GM18517 (cell line): ENCODE measurements at regions not wholly inside any gene's neighbourhood (a gene's known extent, or its start where the extent isn't known, plus 50 kb on each side); places are given as distances from the start of the nearest gene placed in this dataset.

ENCODE experiments used
- ATAC-seq: cut with Tn5 transposase; IDR thresholded peaks from one replicate; pipeline ENCODE4 v1.9.1; 2021; ENCODE audit warnings: mild to moderate bottlenecking, moderate library complexity; ENCODE audit not compliant: unreplicated experiment

DNA sequence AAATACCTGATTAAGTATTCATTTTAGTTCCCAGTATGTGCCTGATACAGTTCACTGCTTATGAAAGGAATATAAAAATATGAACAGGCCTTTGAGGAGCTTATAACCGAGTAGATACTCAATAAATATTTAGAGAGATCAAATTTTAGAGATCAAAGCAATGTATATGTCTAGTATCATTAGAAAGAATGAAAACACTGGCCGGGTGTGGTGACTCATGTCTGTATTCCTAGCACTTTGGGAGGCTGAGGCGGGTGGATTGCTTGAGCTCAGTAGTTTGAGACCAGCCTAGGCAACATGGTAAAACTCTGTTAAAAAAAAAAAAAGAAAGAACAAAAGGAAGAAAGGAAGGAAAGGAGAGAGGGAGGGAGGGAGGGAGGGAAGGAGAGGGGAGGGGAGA lies 113.2 kb upstream of the EEA1 start:
- ATAC-seq, result no peak

GRCh38 chr12:93042684-93043083 lies 113.6 kb upstream of the EEA1 start:
- ATAC-seq, result no peak

DNA sequence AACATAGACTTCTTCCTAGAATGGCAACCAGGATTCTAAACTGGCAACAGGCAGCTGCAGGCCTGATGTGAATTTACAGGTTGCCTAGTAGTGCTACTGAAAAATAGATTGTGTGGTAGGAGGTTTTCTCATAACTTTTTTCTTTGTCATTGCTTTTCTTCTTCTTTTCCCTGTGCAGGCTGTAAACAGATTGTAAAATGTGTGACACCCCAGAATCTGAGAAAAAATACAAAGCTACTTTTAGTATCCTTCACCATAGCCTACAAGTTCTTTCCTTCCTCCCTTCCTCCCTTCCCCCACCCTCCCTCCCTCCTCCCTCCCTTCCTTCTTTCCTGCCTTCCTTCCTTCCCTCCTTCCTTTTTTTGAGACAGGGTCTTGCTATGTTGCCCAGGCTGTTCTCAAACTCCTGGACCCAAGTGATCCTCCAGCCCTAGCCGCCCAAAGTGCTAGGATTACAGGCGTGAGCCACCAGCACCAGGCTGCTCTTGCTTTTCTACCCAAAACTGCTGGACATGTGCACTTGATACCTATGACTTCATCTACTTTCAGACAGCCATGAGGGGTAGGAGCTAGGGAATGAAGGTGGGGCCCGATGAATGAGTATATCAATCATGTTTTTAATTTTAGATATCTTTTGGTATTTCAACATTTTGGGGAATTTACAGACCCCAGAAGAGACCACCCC lies 114.2 kb upstream of the EEA1 start:
- no peak for ATAC-seq

DNA sequence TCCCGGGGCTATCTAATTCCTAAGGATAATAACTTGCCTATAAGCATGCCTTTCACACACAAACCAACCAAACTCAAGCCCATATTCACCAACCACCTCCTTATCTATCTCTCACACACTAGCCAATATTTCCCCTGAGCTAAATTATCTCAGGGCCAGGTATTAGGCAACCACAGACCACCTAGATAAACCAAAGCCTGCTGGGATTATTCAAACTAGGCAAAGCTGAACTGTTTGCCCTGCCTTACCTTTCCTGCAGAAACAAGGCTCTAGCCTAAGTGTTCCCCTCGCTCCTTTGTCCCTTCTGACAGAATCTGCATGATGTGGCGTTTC lies 114.7 kb upstream of the EEA1 start:
- no peak for ATAC-seq

DNA sequence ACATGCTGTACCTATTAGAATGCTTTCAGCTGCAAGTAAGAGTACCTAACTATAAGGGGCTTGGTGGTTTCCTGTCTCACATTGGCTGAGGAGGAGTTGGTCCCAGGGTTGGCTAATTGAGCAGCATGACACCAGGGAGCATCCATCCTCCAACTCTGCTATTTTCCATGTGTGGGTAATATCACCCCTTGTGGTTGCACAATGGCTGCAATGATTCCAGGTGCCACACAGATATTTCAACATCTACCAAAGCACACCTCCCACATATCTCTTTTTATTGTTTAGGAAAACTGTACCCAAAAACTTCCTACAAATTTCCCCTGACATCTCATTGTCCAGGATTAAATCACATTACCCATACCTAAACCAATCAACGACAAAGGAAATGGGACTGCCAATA lies 118.0 kb upstream of the EEA1 start:
- no peak for ATAC-seq

DNA sequence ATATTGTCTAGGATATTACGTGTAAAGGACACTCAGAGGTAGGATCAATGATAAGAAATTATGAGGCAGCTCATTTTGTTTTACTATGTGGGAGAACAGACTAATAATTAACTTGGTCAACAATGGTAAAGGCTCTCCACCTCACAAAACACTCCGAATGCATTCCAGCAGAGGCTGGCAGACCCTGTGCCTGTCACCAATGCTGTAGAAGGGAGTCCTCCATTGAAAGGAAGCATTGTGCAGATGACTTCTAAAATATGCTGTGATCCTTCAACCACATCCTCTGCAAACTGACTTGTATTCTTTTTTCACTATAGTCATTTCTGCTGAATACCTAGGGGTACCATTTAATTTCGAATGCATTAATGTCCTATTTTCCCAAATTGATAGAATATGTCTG lies 119.6 kb upstream of the EEA1 start:
- no peak for ATAC-seq

- ATAC-seq, result no peak
Measured at GRCh38 chr12:93050026-93050747, 121.1 kb upstream of the EEA1 start.

DNA sequence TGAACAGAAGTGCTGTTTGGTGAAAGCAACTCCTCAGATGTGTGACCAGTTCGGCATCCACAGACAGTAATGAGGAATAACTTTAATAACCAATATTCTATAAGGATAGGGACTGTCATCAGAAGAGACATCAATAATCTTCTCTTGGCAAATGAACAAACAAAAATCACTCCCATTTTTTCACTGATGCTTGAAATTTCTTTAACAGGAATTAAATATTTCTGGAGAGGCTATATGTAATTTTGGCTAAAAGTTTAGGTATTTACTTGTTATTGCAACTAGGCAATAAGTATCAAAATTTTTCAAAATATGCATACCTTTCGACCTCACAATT lies 121.6 kb upstream of the EEA1 start:
- ATAC-seq, result no peak

- no peak for ATAC-seq
Measured at GRCh38 chr12:93054021-93054420, 124.9 kb upstream of the EEA1 start.

GRCh38 chr12:93055221-93055620 lies 126.1 kb upstream of the EEA1 start:
- ATAC-seq, result no peak

GRCh38 chr12:93056971-93057535 lies 128.0 kb upstream of the EEA1 start:
- no peak for ATAC-seq

DNA sequence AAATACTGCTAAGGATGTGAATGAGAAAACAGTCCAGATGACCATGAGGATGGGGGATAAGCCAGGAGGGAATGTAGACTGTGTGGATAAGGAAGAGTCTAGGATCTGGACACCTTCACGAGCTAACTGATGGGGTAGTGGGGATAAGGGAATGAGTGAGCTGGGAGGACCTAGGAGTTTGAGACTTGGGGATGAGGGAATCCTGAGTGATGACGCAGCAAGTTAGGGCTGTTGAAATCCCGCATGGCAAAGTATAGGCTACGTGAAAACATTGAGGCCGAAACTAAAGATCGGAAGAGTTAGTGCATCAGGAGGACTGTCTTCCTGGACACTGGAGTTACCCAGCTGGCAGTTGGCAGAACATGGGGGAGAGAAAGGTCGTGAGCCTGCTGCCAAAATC lies 129.2 kb upstream of the EEA1 start:
- ATAC-seq, result no peak

GRCh38 chr12:93059288-93059687 lies 130.2 kb upstream of the EEA1 start:
- no peak for ATAC-seq

DNA sequence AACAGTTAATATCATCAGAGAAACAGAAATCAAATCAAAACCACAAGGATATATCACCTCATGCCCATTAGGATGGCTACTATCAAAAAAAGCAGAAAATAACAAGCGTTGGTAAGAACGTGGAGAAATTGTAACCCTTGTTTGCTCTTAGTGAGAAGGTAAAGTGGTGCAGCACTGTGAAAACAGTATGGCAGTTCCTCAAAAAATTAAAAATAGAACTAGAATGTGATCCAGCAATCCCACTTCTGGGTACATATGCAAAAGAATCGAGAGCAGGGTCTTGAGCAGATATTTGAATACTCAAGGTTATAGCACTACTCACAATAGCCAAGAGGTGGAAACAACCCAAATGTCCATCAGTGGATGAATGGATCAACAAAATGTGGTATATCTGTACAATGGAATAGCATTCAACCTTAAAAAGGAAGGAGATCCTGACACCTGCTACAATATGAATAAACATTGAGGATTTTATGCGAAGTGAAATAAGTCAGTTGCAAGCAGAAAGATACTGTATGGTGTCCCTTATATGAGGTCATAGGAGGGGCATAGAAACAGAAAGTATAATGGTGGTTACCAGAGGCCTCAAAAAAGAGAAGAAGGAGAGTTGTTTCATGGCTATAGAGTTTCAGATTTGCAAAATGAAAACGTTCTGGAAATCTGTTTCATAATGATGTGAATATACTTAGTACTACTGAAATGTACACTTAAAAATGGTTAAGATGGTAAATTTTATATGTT lies 131.0 kb upstream of the EEA1 start:
- peak; percentile 100 for ATAC-seq

DNA sequence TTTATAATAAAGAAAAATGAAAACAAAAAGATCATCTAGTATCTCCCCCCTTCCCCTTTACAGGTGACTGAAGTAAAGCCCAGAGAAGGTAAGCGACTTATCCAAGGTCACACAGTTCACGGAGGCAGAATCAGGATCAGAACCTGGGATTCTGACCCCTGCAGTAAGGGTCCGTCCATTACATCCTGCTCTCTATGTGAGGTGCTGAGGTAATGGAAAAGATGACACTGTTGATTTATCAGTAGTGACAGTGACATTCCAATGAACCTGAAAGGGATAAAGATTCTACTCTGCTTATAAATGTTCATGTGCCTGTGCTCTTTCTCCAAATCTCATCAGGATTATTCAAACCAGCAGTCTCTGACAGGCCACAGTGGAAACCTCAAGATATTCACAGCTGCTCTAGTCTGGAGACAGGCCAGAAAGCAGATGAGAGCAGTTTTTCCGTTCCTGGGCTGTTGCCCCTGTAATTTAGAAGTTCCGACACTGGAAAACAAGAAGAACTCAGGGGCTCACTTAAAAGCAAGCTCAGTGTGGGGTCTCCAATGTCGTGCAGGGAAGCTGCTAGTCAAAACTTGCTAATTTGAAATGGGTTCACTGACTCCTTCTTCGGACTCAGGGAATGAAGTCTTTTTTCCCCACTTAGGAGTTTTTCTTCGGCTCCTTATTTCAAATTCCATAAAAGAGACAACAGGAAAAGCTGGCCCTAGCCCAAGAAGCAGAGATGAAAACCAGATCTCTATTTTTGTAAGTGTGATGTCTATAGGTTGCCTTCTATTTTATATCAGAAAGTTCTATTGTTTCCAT lies 131.8 kb upstream of the EEA1 start:
- peak; percentile 25 for ATAC-seq

DNA sequence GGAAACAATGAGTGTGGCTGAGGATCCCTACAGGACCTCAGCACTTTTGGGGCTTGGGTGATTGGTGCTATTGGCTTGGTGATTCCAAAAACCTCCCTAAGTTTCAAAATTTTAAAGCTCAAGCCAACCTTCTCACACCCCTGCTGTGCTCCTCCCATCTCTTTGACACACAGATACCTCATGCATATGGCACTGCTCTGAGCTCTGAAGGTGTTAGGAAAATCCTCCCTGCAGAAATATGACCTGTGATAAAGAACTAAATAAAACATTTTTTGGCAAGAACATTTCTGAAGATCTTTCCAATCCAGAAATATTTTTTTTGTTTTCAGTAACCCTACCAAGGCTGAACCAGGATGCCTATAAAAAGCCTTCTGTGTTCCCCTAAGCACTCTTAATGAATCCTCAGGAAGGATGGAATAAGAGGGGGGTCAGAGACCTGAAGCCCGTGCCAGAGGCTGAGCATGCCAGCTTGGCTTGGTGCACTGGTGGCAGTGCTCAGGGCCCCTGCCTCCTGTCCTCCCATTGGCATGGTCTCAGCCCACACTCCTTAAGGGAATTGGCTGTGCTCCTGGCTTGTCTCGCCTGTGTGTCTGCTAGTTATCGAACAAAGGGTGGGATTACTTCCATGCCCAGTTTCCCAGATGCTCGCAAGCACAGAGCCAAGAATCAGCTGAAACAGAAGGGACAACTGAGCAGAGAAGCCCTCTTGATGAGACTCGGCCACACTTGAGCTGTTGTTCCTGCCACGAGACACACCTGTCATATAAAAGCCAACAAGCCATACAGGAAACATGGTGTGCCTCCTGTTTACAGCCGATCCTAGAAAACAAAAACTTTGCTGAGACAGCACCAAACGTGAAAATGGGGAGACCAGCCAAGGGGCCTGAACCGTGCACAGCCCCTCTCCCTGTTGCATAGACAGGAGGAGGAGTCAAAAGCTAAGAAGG lies 132.7 kb upstream of the EEA1 start:
- no peak for ATAC-seq

DNA sequence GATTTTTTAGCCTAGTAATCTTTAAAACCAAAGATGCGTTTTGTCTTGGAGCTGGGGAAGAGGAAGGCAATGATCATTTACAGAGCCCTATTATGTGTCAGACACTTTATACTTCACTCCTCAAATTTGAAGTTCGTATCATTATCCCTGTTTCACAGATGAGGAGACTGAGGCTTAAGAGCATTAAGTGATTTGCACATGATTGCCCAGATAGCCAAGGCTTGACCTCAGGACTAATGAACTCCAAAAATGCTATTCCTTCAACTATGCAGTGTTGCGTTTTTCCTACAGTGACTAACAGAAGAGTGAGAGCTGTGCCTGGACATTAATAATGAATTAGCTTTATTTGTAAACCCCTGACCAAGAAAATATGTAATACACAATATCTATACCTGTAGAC lies 136.8 kb upstream of the EEA1 start:
- ATAC-seq, result no peak

DNA sequence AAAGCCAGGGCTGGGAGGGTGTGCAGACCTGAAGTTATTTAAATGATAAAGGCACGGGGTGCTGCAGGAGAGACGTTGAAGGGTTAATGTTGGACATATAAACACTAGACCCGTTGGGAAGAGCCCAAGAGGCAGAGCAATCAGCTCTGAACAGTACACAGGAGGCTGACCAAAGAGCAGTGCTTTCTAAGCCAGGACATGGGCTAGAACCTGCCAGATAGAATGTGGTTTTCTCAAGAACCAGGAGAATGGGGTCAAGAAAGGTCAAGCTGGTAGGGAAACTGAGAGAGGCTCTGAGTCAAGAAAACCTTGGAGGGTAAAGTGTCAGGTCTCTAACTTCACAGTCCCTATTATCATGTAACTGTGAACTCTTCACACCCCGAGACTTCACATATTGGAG lies 143.2 kb upstream of the EEA1 start:
- no peak for ATAC-seq

DNA sequence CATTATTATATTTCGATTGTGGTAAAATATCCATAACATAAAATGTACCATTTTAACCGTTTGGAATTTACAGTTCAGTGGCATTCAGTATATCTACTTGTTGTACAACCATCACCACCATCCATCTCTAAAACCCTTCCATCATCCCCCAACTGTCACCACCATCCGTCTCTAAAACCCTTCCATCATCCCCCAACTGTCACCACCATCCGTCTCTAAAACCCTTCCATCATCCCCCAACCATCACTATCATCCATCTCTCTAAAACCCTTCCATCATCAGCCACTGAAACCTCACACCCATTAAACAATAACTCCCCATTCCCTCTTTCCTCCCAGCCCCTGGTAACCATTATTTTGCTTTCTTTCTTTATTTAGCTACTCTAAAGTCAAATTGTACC lies 144.2 kb upstream of the EEA1 start:
- no peak for ATAC-seq

DNA sequence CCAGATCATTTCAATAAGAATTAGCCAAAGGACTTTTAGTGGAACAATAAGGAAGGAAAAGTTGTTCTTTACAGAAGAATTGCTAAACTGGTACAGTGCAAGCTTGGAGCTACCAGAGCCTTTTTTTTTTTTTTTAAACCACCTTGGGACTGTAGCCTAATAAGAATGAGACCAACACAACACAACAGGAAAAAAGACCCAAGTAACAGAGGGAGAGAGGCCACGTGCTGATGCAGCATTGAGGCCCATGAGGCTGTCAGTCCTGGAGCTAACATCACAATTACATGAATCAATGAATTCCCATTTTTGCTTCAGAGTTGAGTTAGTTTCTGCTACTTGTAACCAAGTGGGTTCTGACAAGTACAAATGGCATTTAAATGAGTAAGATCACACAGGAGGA lies 149.0 kb upstream of the EEA1 start:
- no peak for ATAC-seq
